WTC11 (cell line): ENCODE measurements at regions not wholly inside any gene's neighbourhood (a gene's known extent, or its start where the extent isn't known, plus 50 kb on each side); places are given as distances from the start of the nearest gene placed in this dataset.
A peak's percentile ranks its signal among the peaks of the same experiment; 100 is the strongest.

ENCODE experiments used
- ATAC-seq: fragments of 200-7000 bp; cut with Tn5 transposase; 2 replicates; pipeline ENCODE4 v1.10.0; 2021; ENCODE audit warnings: mild to moderate bottlenecking, moderate library complexity
- CTCF ChIA-PET: fragments of 300-600 bp; sonication (Branson Sonifier 250); formaldehyde crosslinking; loops from one replicate; lab custom pipeline; 2021; ENCODE audit warnings: antibody characterized with exemption; lab: Charles Lee
- POLR2A ChIA-PET: fragments of 350-600 bp; sonication (Branson Sonifier 250); formaldehyde crosslinking; loops from one replicate; lab custom pipeline; 2021; ENCODE audit warnings: antibody characterized with exemption; lab: Charles Lee
- DNase-seq: peaks from one replicate; pipeline ENCODE4 v3.0.0; 2021; ENCODE audit warnings: low spot score
- H3K27ac Mint-ChIP-seq: 2 replicates; pipeline ENCODE4 v1.8.0; 2021; ENCODE audit warnings: mixed read lengths
- H3K27me3 Mint-ChIP-seq: 2 replicates; pipeline ENCODE4 v1.8.0; 2021; ENCODE audit warnings: low read depth, mild to moderate bottlenecking, moderate library complexity, mixed read lengths
- H3K36me3 Mint-ChIP-seq: 2 replicates; pipeline ENCODE4 v1.8.0; 2021; ENCODE audit warnings: mixed read lengths
- H3K4me1 Mint-ChIP-seq: 2 replicates; pipeline ENCODE4 v1.8.0; 2022; ENCODE audit warnings: mixed read lengths
- H3K4me3 Mint-ChIP-seq: 2 replicates; pipeline ENCODE4 v1.8.0; 2021; ENCODE audit warnings: mild to moderate bottlenecking, moderate library complexity, mixed read lengths
- H3K9me3 Mint-ChIP-seq: 2 replicates; pipeline ENCODE4 v1.8.0; 2021; ENCODE audit warnings: mixed read lengths
- AFF4 ChIP-seq: sonication (generic); formaldehyde crosslinking; IDR thresholded peaks from 2 replicates; pipeline ENCODE4 v1.8.1; 2023; ENCODE audit warnings: mild to moderate bottlenecking, missing genetic modification reagents, borderline replicate concordance
- ARID4B ChIP-seq: sonication (generic); formaldehyde crosslinking; IDR thresholded peaks from 2 replicates; pipeline ENCODE4 v1.8.0; 2023; ENCODE audit warnings: missing genetic modification reagents, mild to moderate bottlenecking, borderline replicate concordance
- ELF4 ChIP-seq: sonication (generic); formaldehyde crosslinking; IDR thresholded peaks from 2 replicates; pipeline ENCODE4 v1.8.1; 2022; ENCODE audit warnings: low read depth, mild to moderate bottlenecking, moderate library complexity, missing genetic modification reagents
- JAZF1 ChIP-seq: fragments of 250-450 bp; sonication (Bioruptor Pico); IDR thresholded peaks from 2 replicates; pipeline ENCODE4 v1.9.0; 2021; ENCODE audit warnings: moderate library complexity, mild to moderate bottlenecking, inconsistent platforms
- JUN ChIP-seq: sonication (generic); formaldehyde crosslinking; IDR thresholded peaks from 2 replicates; pipeline ENCODE4 v1.8.0; 2023; ENCODE audit warnings: mild to moderate bottlenecking, missing genetic modification reagents
- NFATC4 ChIP-seq: fragments of 250-450 bp; sonication (Bioruptor Pico); IDR thresholded peaks from 2 replicates; pipeline ENCODE4 v1.9.0; 2021; ENCODE audit warnings: mild to moderate bottlenecking
- PREB ChIP-seq: sonication (generic); formaldehyde crosslinking; IDR thresholded peaks from 2 replicates; pipeline ENCODE4 v1.8.1; 2022; ENCODE audit warnings: mild to moderate bottlenecking, missing genetic modification reagents, moderate library complexity, borderline replicate concordance
- SMAD4 ChIP-seq: sonication (generic); formaldehyde crosslinking; IDR thresholded peaks from 2 replicates; pipeline ENCODE4 v1.8.0; 2022; ENCODE audit warnings: mild to moderate bottlenecking, missing genetic modification reagents
- ZNF138 ChIP-seq: sonication (generic); formaldehyde crosslinking; conservative IDR thresholded peaks from 2 replicates; pipeline ENCODE4 v1.8.1; 2022; ENCODE audit warnings: mild to moderate bottlenecking, moderate library complexity, missing genetic modification reagents
- ZNF532 ChIP-seq: fragments of 250-450 bp; sonication (Bioruptor Pico); IDR thresholded peaks from 2 replicates; pipeline ENCODE4 v1.9.0; 2021; ENCODE audit warnings: mild to moderate bottlenecking, borderline replicate concordance

- no peak for TF ChIP-seq ZNF532 (CRISPR knock-in tag)
- no peak for TF ChIP-seq AFF4 (CRISPR knock-in tag)
- TF ChIP-seq ZNF138 (CRISPR knock-in tag) = no peak
- no peak for TF ChIP-seq ARID4B
- TF ChIP-seq JAZF1 (CRISPR knock-in tag) = no peak
- no peak for TF ChIP-seq NFATC4
- TF ChIP-seq, all 79 proteins: peak for 0
Observed at GRCh38 chrX:122869171-122869570, 314.9 kb upstream of the GRIA3 start (continued).

- Mint-ChIP-seq H3K27ac (no peak overlapping the region), H3K4me3 (no peak overlapping the region), H3K9me3 (peaks cover 7% of the 10 kb centered on the region; the same call in 1 of the 2 replicates), H3K4me1 (peaks cover 25% of the 10 kb centered on the region), H3K36me3 (peaks cover 3% of the 10 kb centered on the region; the same call in 1 of the 2 replicates), H3K27me3 (no peaks in the 10 kb centered on the region)
- ChIA-PET CTCF (no interaction called here), POLR2A (no interaction called here)
- DNase-seq = no peak
- ATAC-seq = no peak
- TF ChIP-seq ELF4 (CRISPR knock-in tag) (no peak), SMAD4 (CRISPR knock-in tag) (no peak), ZNF138 (CRISPR knock-in tag) (no peak)
Observed at GRCh38 chrX:122878269-122878668, 305.8 kb upstream of the GRIA3 start.

GRCh38 chrX:122880952-122881351 lies 303.1 kb upstream of the GRIA3 start:
- H3K4me3 Mint-ChIP-seq = no peak overlapping the region; the same call in 1 of the 2 replicates
- peak; percentile 56 for ATAC-seq
- TF ChIP-seq PREB (no peak), JUN (CRISPR knock-in tag) (no peak)
- H3K36me3 Mint-ChIP-seq = peaks cover 3% of the 10 kb centered on the region; the same call in 1 of the 2 replicates
- H3K27ac Mint-ChIP-seq = peak overlapping the region; percentile 78
- CTCF ChIA-PET = no interaction called here
- H3K4me1 Mint-ChIP-seq = peaks cover 18% of the 10 kb centered on the region
- DNase-seq = no peak
- H3K27me3 Mint-ChIP-seq = no peaks in the 10 kb centered on the region
- H3K9me3 Mint-ChIP-seq = peaks cover 12% of the 10 kb centered on the region; the same call in 1 of the 2 replicates
- POLR2A ChIA-PET = no interaction called here
